ENCODE measurements at regions not wholly inside any gene's neighbourhood (a gene's known extent, or its start where the extent isn't known, plus 50 kb on each side); places are given as distances from the start of the nearest gene placed in this dataset.
"Not testable (repeated sequence)": the region's sequence is repeated elsewhere in the genome, so short reads cannot be mapped to it uniquely, and the experiment has no call there.

DNA sequence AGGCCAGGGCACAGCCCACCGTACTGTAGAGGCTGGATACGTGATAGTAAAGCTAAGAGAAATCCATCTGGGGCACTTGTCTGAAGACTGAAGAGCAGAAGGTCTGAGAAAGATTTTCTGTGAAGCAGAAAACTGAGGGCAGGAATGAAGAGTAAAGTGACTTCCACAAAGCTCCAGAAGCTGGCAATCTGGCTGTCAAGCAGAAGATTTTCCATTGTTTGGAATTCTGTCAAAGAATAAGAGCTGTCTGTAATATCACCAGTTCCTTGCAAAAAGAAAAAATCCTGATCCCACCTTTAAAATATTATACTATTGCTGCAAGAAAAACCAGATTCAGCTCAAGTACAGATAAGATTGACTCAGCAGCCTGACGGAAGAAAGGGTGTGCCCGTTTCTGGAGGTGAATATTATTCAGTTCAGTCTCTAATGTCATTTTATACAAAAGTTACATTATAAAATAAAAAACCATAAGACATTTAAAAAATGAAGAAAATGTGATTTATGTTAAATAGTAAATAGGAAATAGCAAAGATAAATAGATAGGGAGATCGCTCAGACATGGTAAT is 550.4 kb upstream of the SGO1 start:
- TF ChIP-seq TOX (CRISPR knock-in tag; IDR thresholded peaks at IDR 0.05; ENCODE audit: borderline replicate concordance) (no peak), CSDC2 (CRISPR knock-in tag; IDR thresholded peaks at IDR 0.05) (no peak), ZFP3 (CRISPR knock-in tag; IDR thresholded peaks at IDR 0.05) (no peak)
- no peak for ATAC-seq

DNA sequence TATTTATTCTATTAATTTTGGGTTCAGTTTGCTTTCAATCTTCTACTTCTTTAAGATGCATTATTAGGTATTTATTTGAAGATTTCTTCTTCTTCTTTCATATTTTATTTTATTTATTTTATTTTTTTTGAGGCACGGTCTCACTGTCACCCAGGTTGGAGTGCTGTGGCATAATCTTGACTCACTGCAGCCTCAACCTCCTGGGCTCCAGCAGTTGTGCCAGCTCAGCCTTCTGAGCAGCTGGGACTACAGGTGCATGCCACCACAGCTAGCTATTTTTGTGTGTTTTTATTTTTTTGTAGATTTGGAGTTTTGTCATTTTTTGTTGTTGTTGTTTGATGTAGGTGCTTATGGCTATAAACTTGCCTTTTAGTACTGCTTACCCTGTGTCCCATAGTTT is 543.2 kb upstream of the SGO1 start:
- no peak for ATAC-seq
- TF ChIP-seq RARB (CRISPR knock-in tag; IDR thresholded peaks at IDR 0.05) (no peak), OSR1 (CRISPR knock-in tag; IDR thresholded peaks at IDR 0.05) (no peak), PPARA (CRISPR knock-in tag; IDR thresholded peaks at IDR 0.05; ENCODE audit: borderline replicate concordance) (no peak), ARNTL (CRISPR knock-in tag; IDR thresholded peaks at IDR 0.05; ENCODE audit: borderline replicate concordance, low read depth) (no peak), ZC3H10 (CRISPR knock-in tag; IDR thresholded peaks at IDR 0.05) (no peak), ZFP3 (CRISPR knock-in tag; IDR thresholded peaks at IDR 0.05) (no peak), ZNF70 (CRISPR knock-in tag; IDR thresholded peaks at IDR 0.05) (no peak), ESRRG (CRISPR knock-in tag; IDR thresholded peaks at IDR 0.05) (no peak), ZNF565 (CRISPR knock-in tag; conservative IDR thresholded peaks at IDR 0.05; ENCODE audit: low read depth) (no peak), ZNF8 (CRISPR knock-in tag; IDR thresholded peaks at IDR 0.05) (no peak), TCF4 (CRISPR knock-in tag; IDR thresholded peaks at IDR 0.05; ENCODE audit: borderline replicate concordance) (no peak), GLIS3 (CRISPR knock-in tag; IDR thresholded peaks at IDR 0.05) (no peak), CSDC2 (CRISPR knock-in tag; IDR thresholded peaks at IDR 0.05) (no peak)
- TF ChIP-seq, protein P1, sequence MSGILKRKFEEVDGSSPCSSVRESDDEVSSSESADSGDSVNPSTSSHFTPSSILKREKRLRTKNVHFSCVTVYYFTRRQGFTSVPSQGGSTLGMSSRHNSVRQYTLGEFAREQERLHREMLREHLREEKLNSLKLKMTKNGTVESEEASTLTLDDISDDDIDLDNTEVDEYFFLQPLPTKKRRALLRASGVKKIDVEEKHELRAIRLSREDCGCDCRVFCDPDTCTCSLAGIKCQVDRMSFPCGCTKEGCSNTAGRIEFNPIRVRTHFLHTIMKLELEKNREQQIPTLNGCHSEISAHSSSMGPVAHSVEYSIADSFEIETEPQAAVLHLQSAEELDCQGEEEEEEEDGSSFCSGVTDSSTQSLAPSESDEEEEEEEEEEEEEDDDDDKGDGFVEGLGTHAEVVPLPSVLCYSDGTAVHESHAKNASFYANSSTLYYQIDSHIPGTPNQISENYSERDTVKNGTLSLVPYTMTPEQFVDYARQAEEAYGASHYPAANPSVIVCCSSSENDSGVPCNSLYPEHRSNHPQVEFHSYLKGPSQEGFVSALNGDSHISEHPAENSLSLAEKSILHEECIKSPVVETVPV (CRISPR knock-in tag; IDR thresholded peaks at IDR 0.05): no peak

DNA sequence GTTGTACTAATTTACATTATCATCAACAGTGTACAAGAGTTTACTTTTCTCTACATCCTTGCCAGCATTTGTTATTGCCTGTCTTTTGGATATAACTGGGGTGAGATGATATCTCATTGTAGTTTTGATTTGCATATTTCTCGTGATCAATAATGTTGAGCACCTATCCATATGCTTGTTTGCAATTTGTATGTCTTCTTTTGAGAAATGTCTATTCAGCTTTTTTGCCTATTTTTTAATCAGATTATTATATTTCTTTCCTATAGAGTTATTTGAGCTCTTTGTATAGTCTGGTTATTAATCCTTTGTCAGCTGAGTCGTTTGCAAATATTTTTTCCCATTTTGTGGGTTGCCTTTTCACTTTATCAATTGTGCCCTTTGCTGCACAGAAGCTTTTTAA is 540.8 kb upstream of the SGO1 start:
- no peak for TF ChIP-seq ZFP3 (CRISPR knock-in tag; IDR thresholded peaks at IDR 0.05)
- TF ChIP-seq OSR1 (CRISPR knock-in tag; IDR thresholded peaks at IDR 0.05): no peak
- no peak for TF ChIP-seq ZFP30 (CRISPR knock-in tag; IDR thresholded peaks at IDR 0.05)
- no peak for TF ChIP-seq TCF4 (CRISPR knock-in tag; IDR thresholded peaks at IDR 0.05; ENCODE audit: borderline replicate concordance)
- TF ChIP-seq ISL1 (CRISPR knock-in tag; IDR thresholded peaks at IDR 0.05): no peak
- no peak for TF ChIP-seq PPARA (CRISPR knock-in tag; IDR thresholded peaks at IDR 0.05; ENCODE audit: borderline replicate concordance)
- TF ChIP-seq, protein P2, sequence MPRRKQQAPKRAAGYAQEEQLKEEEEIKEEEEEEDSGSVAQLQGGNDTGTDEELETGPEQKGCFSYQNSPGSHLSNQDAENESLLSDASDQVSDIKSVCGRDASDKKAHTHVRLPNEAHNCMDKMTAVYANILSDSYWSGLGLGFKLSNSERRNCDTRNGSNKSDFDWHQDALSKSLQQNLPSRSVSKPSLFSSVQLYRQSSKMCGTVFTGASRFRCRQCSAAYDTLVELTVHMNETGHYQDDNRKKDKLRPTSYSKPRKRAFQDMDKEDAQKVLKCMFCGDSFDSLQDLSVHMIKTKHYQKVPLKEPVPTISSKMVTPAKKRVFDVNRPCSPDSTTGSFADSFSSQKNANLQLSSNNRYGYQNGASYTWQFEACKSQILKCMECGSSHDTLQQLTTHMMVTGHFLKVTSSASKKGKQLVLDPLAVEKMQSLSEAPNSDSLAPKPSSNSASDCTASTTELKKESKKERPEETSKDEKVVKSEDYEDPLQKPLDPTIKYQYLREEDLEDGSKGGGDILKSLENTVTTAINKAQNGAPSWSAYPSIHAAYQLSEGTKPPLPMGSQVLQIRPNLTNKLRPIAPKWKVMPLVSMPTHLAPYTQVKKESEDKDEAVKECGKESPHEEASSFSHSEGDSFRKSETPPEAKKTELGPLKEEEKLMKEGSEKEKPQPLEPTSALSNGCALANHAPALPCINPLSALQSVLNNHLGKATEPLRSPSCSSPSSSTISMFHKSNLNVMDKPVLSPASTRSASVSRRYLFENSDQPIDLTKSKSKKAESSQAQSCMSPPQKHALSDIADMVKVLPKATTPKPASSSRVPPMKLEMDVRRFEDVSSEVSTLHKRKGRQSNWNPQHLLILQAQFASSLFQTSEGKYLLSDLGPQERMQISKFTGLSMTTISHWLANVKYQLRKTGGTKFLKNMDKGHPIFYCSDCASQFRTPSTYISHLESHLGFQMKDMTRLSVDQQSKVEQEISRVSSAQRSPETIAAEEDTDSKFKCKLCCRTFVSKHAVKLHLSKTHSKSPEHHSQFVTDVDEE (CRISPR knock-in tag; IDR thresholded peaks at IDR 0.05): no peak
- no peak for TF ChIP-seq ZNF70 (CRISPR knock-in tag; IDR thresholded peaks at IDR 0.05)
- no peak for TF ChIP-seq SNAI2 (CRISPR knock-in tag; IDR thresholded peaks at IDR 0.05)
- TF ChIP-seq CSDC2 (CRISPR knock-in tag; IDR thresholded peaks at IDR 0.05): no peak
- no peak for TF ChIP-seq ZNF565 (CRISPR knock-in tag; conservative IDR thresholded peaks at IDR 0.05; ENCODE audit: low read depth)
- TF ChIP-seq, protein P3, sequence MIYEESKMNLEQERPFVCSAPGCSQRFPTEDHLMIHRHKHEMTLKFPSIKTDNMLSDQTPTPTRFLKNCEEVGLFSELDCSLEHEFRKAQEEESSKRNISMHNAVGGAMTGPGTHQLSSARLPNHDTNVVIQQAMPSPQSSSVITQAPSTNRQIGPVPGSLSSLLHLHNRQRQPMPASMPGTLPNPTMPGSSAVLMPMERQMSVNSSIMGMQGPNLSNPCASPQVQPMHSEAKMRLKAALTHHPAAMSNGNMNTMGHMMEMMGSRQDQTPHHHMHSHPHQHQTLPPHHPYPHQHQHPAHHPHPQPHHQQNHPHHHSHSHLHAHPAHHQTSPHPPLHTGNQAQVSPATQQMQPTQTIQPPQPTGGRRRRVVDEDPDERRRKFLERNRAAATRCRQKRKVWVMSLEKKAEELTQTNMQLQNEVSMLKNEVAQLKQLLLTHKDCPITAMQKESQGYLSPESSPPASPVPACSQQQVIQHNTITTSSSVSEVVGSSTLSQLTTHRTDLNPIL (CRISPR knock-in tag; IDR thresholded peaks at IDR 0.05; ENCODE audit: low read depth): no peak
- TF ChIP-seq RARB (CRISPR knock-in tag; IDR thresholded peaks at IDR 0.05): no peak
- TF ChIP-seq, protein P1 (CRISPR knock-in tag; IDR thresholded peaks at IDR 0.05): no peak
- TF ChIP-seq ZC3H10 (CRISPR knock-in tag; IDR thresholded peaks at IDR 0.05): no peak
- ATAC-seq: no peak

DNA sequence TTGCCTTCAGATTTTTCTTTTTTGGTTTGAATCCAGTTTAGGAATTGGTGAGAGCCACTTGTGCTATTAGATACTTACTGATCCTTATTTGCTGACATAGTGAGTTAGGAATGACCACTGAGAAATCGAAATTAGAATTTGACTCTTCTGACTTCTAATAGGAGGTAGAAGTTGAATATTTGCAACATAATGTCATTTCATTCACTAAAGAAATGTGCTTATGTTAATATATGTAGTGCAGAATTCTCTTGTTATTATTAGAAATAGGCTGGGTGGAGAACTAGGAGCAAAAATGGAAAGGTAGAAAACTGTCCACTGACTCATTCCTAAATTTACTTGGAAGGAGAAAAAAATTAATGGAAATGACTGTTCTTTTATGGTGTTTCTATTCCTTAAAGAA is 538.2 kb upstream of the SGO1 start:
- ATAC-seq: no peak
- TF ChIP-seq CSDC2 (CRISPR knock-in tag; IDR thresholded peaks at IDR 0.05) (no peak), SNAI2 (CRISPR knock-in tag; IDR thresholded peaks at IDR 0.05) (no peak), BACH2 (CRISPR knock-in tag; IDR thresholded peaks at IDR 0.05; ENCODE audit: borderline replicate concordance) (no peak), ZNF70 (CRISPR knock-in tag; IDR thresholded peaks at IDR 0.05) (no peak), ZFP30 (CRISPR knock-in tag; IDR thresholded peaks at IDR 0.05) (no peak)
- TF ChIP-seq, protein P4, sequence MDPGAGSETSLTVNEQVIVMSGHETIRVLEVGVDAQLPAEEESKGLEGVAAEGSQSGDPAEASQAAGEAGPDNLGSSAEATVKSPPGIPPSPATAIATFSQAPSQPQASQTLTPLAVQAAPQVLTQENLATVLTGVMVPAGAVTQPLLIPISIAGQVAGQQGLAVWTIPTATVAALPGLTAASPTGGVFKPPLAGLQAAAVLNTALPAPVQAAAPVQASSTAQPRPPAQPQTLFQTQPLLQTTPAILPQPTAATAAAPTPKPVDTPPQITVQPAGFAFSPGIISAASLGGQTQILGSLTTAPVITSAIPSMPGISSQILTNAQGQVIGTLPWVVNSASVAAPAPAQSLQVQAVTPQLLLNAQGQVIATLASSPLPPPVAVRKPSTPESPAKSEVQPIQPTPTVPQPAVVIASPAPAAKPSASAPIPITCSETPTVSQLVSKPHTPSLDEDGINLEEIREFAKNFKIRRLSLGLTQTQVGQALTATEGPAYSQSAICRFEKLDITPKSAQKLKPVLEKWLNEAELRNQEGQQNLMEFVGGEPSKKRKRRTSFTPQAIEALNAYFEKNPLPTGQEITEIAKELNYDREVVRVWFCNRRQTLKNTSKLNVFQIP (CRISPR knock-in tag; IDR thresholded peaks at IDR 0.05; ENCODE audit: borderline replicate concordance, low read depth): no peak

DNA sequence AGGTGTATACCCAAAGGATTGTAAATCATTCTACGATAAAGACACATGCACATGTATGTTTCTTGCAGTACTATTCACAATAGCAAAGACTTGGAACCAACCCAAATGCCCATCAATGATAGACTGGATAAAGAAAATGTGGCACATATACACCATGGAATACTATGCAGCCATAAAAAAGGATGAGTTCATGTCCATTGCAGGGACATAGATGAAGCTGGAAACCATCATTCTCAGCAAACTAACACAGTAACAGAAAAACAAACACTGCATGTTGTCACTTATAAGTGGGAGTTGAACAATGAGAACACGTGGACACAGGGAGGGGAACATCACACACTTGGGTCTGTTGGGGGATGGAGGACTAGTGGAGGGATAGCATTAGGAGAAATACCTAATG is 530.4 kb upstream of the SGO1 start:
- ATAC-seq: not testable (repeated sequence)

All from SK-N-SH treated with all-trans-retinoic acid at 6 μM for 48 hours (cell line).